ENCODE measurements at regions not wholly inside any gene's neighbourhood (a gene's known extent, or its start where the extent isn't known, plus 50 kb on each side); places are given as distances from the start of the nearest gene placed in this dataset.

- Histone ChIP-seq H3K4me1 (ENCODE audit: insufficient read depth, low read length) (no peaks in the 10 kb centered on the region), H3K36me3 (ENCODE audit: insufficient read depth, low read length) (no peaks in the 10 kb centered on the region), H3K9me3 (ENCODE audit: control insufficient read depth, insufficient read depth, low read length) (no peaks in the 10 kb centered on the region), H3K9ac (ENCODE audit: low read depth, low read length) (no peak overlapping the region)
These were observed 75.5 kb upstream of the TNFAIP3 start for GRCh38 chr6:137791281-137792159.

GRCh38 chr6:137792160-137793033 lies 74.7 kb upstream of the TNFAIP3 start:
- no peaks in the 10 kb centered on the region for H3K36me3 ChIP-seq (ENCODE audit: insufficient read depth, low read length)
- no peak overlapping the region for H3K9ac ChIP-seq (ENCODE audit: low read depth, low read length)
- H3K4me1 ChIP-seq (ENCODE audit: insufficient read depth, low read length): no peaks in the 10 kb centered on the region

GRCh38 chr6:137793805-137794515 lies 73.1 kb upstream of the TNFAIP3 start:
- no peaks in the 10 kb centered on the region for H3K4me1 ChIP-seq (ENCODE audit: insufficient read depth, low read length)
- no peaks in the 10 kb centered on the region for H3K9me3 ChIP-seq (ENCODE audit: control insufficient read depth, insufficient read depth, low read length)
- H3K36me3 ChIP-seq (ENCODE audit: insufficient read depth, low read length): no peaks in the 10 kb centered on the region
- H3K9ac ChIP-seq (ENCODE audit: low read depth, low read length): no peak overlapping the region

More at GRCh38 chr6:137792160-137793033, 74.7 kb upstream of the TNFAIP3 start:
- H3K9me3 ChIP-seq (ENCODE audit: control insufficient read depth, insufficient read depth, low read length): no peaks in the 10 kb centered on the region

- Histone ChIP-seq H3K36me3 (ENCODE audit: insufficient read depth, low read length) (no peaks in the 10 kb centered on the region), H3K9me3 (ENCODE audit: control insufficient read depth, insufficient read depth, low read length) (no peaks in the 10 kb centered on the region), H3K9ac (ENCODE audit: low read depth, low read length) (no peak overlapping the region), H3K4me1 (ENCODE audit: insufficient read depth, low read length) (no peaks in the 10 kb centered on the region)
These were observed 72.4 kb upstream of the TNFAIP3 start for GRCh38 chr6:137794516-137795201.

GRCh38 chr6:137795501-137795900 lies 71.6 kb upstream of the TNFAIP3 start:
- no peaks in the 10 kb centered on the region for H3K36me3 ChIP-seq (ENCODE audit: insufficient read depth, low read length)
- no peak overlapping the region for H3K9ac ChIP-seq (ENCODE audit: low read depth, low read length)
- H3K4me1 ChIP-seq (ENCODE audit: insufficient read depth, low read length): no peaks in the 10 kb centered on the region
- H3K9me3 ChIP-seq (ENCODE audit: control insufficient read depth, insufficient read depth, low read length): no peaks in the 10 kb centered on the region

- H3K4me1 ChIP-seq (ENCODE audit: insufficient read depth, low read length): no peaks in the 10 kb centered on the region
These were observed 68.8 kb upstream of the TNFAIP3 start for GRCh38 chr6:137798261-137798660.

GRCh38 chr6:137798846-137799245 lies 68.2 kb upstream of the TNFAIP3 start:
- Histone ChIP-seq H3K9me3 (ENCODE audit: control insufficient read depth, insufficient read depth, low read length) (no peaks in the 10 kb centered on the region), H3K9ac (ENCODE audit: low read depth, low read length) (no peak overlapping the region), H3K36me3 (ENCODE audit: insufficient read depth, low read length) (no peaks in the 10 kb centered on the region), H3K4me1 (ENCODE audit: insufficient read depth, low read length) (no peaks in the 10 kb centered on the region)

More at GRCh38 chr6:137798261-137798660, 68.8 kb upstream of the TNFAIP3 start:
- H3K9ac ChIP-seq (ENCODE audit: low read depth, low read length): no peak overlapping the region
- H3K9me3 ChIP-seq (ENCODE audit: control insufficient read depth, insufficient read depth, low read length): no peaks in the 10 kb centered on the region
- H3K36me3 ChIP-seq (ENCODE audit: insufficient read depth, low read length): no peaks in the 10 kb centered on the region

- Histone ChIP-seq H3K9me3 (ENCODE audit: control insufficient read depth, insufficient read depth, low read length) (no peaks in the 10 kb centered on the region), H3K9ac (ENCODE audit: low read depth, low read length) (no peak overlapping the region), H3K36me3 (ENCODE audit: insufficient read depth, low read length) (no peaks in the 10 kb centered on the region), H3K4me1 (ENCODE audit: insufficient read depth, low read length) (no peaks in the 10 kb centered on the region)
These were observed 67.0 kb upstream of the TNFAIP3 start for GRCh38 chr6:137799950-137800568.

GRCh38 chr6:137800762-137801161 lies 66.3 kb upstream of the TNFAIP3 start:
- Histone ChIP-seq H3K36me3 (ENCODE audit: insufficient read depth, low read length) (no peaks in the 10 kb centered on the region), H3K4me1 (ENCODE audit: insufficient read depth, low read length) (peaks cover 4% of the 10 kb centered on the region; the same call in 1 of the 2 replicates), H3K9me3 (ENCODE audit: control insufficient read depth, insufficient read depth, low read length) (no peaks in the 10 kb centered on the region), H3K9ac (ENCODE audit: low read depth, low read length) (no peak overlapping the region)

GRCh38 chr6:137801352-137802114 lies 65.5 kb upstream of the TNFAIP3 start:
- H3K9me3 ChIP-seq (ENCODE audit: control insufficient read depth, insufficient read depth, low read length): no peaks in the 10 kb centered on the region
- no peak overlapping the region for H3K9ac ChIP-seq (ENCODE audit: low read depth, low read length)
- peaks cover 4% of the 10 kb centered on the region; the same call in 1 of the 2 replicates for H3K4me1 ChIP-seq (ENCODE audit: insufficient read depth, low read length)
- no peaks in the 10 kb centered on the region for H3K36me3 ChIP-seq (ENCODE audit: insufficient read depth, low read length)

GRCh38 chr6:137802408-137803182 lies 64.5 kb upstream of the TNFAIP3 start:
- Histone ChIP-seq H3K36me3 (ENCODE audit: insufficient read depth, low read length) (no peaks in the 10 kb centered on the region), H3K4me1 (ENCODE audit: insufficient read depth, low read length) (peaks cover 4% of the 10 kb centered on the region; the same call in 1 of the 2 replicates), H3K9me3 (ENCODE audit: control insufficient read depth, insufficient read depth, low read length) (no peaks in the 10 kb centered on the region), H3K9ac (ENCODE audit: low read depth, low read length) (no peak overlapping the region)

GRCh38 chr6:137804637-137805036 lies 62.4 kb upstream of the TNFAIP3 start:
- H3K9me3 ChIP-seq (ENCODE audit: control insufficient read depth, insufficient read depth, low read length): no peaks in the 10 kb centered on the region
- peaks cover 7% of the 10 kb centered on the region for H3K4me1 ChIP-seq (ENCODE audit: insufficient read depth, low read length)
- no peak overlapping the region for H3K9ac ChIP-seq (ENCODE audit: low read depth, low read length)
- no peaks in the 10 kb centered on the region for H3K36me3 ChIP-seq (ENCODE audit: insufficient read depth, low read length)

Data from ES-I3 (cell line).